B cell (primary cell): ENCODE measurements at regions not wholly inside any gene's neighbourhood (a gene's known extent, or its start where the extent isn't known, plus 50 kb on each side); places are given as distances from the start of the nearest gene placed in this dataset.

ENCODE experiments used
- EZH2 ChIP-seq: IDR thresholded peaks from 2 replicates; pipeline ENCODE4 v1.6.1; 2012; ENCODE audit warnings: borderline replicate concordance, low read depth, mild to moderate bottlenecking, moderate library complexity, low read length; ENCODE audit not compliant: insufficient read depth, poor library complexity, severe bottlenecking
- TF ChIP-seq, protein P1 (sequence below): fragments of 200-600 bp; IDR thresholded peaks from one replicate; pipeline ENCODE4 v1.8.0; 2022; ENCODE audit warnings: antibody characterized with exemption, mild to moderate bottlenecking

DNA sequence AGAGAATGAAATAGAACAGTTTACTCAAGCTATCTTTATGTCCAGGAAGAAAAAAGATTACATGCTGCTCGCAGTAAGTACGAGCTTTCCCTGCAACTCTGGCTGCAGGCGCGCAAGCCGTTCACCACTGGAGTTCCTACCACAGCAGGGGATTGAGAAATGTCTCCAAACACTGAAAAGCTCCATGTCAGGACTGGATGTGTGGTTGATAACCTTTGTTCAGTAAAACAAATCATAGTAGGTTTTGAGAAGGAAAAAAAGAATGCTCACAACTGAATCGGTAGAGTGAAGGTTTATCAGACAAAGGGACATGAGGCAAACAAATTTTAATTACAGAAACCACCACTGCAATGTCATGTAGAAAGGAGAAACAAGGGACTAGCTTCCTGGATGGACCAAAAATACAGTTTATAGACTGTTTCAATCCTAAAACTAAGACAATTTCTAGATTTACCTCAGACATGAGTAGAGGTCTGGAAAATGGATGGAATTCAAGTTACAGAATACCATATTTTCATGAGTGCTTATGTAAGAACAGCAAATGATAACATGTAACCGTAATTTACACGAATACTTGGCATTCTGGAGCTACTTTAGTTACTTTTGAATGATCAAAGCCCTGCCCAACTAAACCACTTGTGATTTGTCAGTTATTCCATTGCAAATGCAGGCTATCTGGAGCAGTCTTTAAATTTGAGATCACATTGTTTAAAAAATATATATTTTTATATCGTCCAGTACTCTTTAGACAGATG lies 471.1 kb downstream of the SHQ1 start:
- TF ChIP-seq EZH2, result no peak
- TF ChIP-seq, protein P1, sequence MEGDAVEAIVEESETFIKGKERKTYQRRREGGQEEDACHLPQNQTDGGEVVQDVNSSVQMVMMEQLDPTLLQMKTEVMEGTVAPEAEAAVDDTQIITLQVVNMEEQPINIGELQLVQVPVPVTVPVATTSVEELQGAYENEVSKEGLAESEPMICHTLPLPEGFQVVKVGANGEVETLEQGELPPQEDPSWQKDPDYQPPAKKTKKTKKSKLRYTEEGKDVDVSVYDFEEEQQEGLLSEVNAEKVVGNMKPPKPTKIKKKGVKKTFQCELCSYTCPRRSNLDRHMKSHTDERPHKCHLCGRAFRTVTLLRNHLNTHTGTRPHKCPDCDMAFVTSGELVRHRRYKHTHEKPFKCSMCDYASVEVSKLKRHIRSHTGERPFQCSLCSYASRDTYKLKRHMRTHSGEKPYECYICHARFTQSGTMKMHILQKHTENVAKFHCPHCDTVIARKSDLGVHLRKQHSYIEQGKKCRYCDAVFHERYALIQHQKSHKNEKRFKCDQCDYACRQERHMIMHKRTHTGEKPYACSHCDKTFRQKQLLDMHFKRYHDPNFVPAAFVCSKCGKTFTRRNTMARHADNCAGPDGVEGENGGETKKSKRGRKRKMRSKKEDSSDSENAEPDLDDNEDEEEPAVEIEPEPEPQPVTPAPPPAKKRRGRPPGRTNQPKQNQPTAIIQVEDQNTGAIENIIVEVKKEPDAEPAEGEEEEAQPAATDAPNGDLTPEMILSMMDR, result no peak
